ENCODE measurements at regions not wholly inside any gene's neighbourhood (a gene's known extent, or its start where the extent isn't known, plus 50 kb on each side); places are given as distances from the start of the nearest gene placed in this dataset.
"Not testable (repeated sequence)": the region's sequence is repeated elsewhere in the genome, so short reads cannot be mapped to it uniquely, and the experiment has no call there.

DNA sequence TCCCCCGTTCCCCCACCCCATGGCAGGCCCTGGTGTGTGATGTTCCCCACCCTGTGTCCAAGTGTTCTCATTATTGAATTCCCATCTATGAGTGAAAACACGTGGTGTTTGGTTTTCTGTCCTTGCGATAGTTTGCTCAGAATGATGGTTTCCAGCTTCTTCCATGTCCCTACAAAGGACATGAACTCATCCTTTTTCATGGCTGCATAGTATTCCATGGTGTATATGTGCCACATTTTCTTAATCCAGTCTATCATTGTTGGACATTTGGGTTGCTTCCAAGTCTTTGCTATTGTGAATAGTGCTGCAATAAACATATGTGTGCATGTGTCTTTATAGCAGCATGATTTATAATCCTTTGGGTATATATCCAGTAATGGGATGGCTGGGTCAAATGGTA lies 135.0 kb upstream of the CCND2 start:
- not testable (repeated sequence) for TF ChIP-seq POLR2A (IDR thresholded peaks at IDR 0.05; ENCODE audit: borderline replicate concordance, extremely low read depth, insufficient read depth, insufficient read length); EZH2phosphoT487 (IDR thresholded peaks at IDR 0.05; ENCODE audit: borderline replicate concordance); ZFX (IDR thresholded peaks at IDR 0.05); POLR2AphosphoS5 (IDR thresholded peaks at IDR 0.05; ENCODE audit: low read depth, low read length); SRF (IDR thresholded peaks at IDR 0.05; ENCODE audit: low read depth); JUND (IDR thresholded peaks at IDR 0.05); FOSL1 (IDR thresholded peaks at IDR 0.05; ENCODE audit: low read depth)
- TF ChIP-seq, protein P1, sequence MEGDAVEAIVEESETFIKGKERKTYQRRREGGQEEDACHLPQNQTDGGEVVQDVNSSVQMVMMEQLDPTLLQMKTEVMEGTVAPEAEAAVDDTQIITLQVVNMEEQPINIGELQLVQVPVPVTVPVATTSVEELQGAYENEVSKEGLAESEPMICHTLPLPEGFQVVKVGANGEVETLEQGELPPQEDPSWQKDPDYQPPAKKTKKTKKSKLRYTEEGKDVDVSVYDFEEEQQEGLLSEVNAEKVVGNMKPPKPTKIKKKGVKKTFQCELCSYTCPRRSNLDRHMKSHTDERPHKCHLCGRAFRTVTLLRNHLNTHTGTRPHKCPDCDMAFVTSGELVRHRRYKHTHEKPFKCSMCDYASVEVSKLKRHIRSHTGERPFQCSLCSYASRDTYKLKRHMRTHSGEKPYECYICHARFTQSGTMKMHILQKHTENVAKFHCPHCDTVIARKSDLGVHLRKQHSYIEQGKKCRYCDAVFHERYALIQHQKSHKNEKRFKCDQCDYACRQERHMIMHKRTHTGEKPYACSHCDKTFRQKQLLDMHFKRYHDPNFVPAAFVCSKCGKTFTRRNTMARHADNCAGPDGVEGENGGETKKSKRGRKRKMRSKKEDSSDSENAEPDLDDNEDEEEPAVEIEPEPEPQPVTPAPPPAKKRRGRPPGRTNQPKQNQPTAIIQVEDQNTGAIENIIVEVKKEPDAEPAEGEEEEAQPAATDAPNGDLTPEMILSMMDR (IDR thresholded peaks at IDR 0.05 in 2 of 3, conservative IDR thresholded peaks at IDR 0.05 in 1 of 3; ENCODE audit: borderline replicate concordance in 1 of 3, insufficient read depth in 1 of 3, low read depth in 2 of 3, low read length in 2 of 3): not testable (repeated sequence)
- TF ChIP-seq, protein P2, sequence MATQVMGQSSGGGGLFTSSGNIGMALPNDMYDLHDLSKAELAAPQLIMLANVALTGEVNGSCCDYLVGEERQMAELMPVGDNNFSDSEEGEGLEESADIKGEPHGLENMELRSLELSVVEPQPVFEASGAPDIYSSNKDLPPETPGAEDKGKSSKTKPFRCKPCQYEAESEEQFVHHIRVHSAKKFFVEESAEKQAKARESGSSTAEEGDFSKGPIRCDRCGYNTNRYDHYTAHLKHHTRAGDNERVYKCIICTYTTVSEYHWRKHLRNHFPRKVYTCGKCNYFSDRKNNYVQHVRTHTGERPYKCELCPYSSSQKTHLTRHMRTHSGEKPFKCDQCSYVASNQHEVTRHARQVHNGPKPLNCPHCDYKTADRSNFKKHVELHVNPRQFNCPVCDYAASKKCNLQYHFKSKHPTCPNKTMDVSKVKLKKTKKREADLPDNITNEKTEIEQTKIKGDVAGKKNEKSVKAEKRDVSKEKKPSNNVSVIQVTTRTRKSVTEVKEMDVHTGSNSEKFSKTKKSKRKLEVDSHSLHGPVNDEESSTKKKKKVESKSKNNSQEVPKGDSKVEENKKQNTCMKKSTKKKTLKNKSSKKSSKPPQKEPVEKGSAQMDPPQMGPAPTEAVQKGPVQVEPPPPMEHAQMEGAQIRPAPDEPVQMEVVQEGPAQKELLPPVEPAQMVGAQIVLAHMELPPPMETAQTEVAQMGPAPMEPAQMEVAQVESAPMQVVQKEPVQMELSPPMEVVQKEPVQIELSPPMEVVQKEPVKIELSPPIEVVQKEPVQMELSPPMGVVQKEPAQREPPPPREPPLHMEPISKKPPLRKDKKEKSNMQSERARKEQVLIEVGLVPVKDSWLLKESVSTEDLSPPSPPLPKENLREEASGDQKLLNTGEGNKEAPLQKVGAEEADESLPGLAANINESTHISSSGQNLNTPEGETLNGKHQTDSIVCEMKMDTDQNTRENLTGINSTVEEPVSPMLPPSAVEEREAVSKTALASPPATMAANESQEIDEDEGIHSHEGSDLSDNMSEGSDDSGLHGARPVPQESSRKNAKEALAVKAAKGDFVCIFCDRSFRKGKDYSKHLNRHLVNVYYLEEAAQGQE (IDR thresholded peaks at IDR 0.05; ENCODE audit: low read depth): not testable (repeated sequence)

Measured in HCT116 (cell line).